ENCODE measurements at regions not wholly inside any gene's neighbourhood (a gene's known extent, or its start where the extent isn't known, plus 50 kb on each side); places are given as distances from the start of the nearest gene placed in this dataset.

- H3K4me3 ChIP-seq (ENCODE audit: low read depth, low read length) = no peak overlapping the region
- DNase-seq (ENCODE audit: low read depth) = no peak
- TF ChIP-seq, protein P1, sequence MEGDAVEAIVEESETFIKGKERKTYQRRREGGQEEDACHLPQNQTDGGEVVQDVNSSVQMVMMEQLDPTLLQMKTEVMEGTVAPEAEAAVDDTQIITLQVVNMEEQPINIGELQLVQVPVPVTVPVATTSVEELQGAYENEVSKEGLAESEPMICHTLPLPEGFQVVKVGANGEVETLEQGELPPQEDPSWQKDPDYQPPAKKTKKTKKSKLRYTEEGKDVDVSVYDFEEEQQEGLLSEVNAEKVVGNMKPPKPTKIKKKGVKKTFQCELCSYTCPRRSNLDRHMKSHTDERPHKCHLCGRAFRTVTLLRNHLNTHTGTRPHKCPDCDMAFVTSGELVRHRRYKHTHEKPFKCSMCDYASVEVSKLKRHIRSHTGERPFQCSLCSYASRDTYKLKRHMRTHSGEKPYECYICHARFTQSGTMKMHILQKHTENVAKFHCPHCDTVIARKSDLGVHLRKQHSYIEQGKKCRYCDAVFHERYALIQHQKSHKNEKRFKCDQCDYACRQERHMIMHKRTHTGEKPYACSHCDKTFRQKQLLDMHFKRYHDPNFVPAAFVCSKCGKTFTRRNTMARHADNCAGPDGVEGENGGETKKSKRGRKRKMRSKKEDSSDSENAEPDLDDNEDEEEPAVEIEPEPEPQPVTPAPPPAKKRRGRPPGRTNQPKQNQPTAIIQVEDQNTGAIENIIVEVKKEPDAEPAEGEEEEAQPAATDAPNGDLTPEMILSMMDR (conservative IDR thresholded peaks at IDR 0.05; ENCODE audit: low read depth, low read length) = no peak
Measured at GRCh38 chr4:130185123-130185522, 1089.2 kb downstream of the C4orf33 start.

DNA sequence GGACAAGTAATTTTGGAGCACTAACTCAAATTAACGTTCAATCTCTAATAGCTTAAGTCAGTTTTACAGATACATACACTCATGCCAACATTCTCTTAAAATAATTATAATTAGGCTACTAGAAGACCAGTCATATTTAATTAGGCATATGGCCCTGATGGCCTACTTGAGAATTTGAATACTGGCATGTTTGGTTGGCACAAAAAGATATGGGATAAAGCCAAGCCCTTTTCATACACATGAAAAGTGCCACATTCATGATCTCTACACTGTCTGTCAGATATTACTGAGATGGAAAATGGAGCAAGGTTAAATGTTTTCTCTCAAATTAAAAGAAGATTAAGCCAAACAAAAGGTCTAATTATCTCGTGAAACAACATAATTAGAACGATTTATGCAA is 1091.0 kb downstream of the C4orf33 start:
- no peak for DNase-seq (ENCODE audit: low read depth)
- TF ChIP-seq, protein P1 (conservative IDR thresholded peaks at IDR 0.05; ENCODE audit: low read depth, low read length) = no peak
- no peak overlapping the region for H3K4me3 ChIP-seq (ENCODE audit: low read depth, low read length)

DNA sequence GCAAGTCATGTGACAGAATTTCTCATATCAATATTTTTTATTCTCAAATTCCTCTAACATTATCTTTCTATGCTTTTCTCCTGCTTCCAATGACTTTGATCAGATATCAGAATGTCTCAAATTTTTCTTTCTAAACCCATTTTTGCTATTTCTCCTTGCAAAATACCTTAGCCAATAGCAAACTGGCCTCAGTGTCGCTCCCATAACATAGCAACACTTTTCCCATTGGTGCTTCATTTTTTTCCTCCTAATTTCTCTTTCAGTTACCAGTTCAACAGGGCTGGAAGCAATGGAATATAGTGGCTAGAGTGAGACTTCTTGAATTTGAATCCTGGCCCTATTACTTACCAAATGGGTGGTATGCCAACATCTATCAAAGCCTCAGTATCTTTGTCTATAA is 1091.6 kb downstream of the C4orf33 start:
- peak; percentile 23 for DNase-seq (ENCODE audit: low read depth)
- no peak overlapping the region for H3K4me3 ChIP-seq (ENCODE audit: low read depth, low read length)
- TF ChIP-seq, protein P1 (conservative IDR thresholded peaks at IDR 0.05; ENCODE audit: low read depth, low read length) = no peak

DNA sequence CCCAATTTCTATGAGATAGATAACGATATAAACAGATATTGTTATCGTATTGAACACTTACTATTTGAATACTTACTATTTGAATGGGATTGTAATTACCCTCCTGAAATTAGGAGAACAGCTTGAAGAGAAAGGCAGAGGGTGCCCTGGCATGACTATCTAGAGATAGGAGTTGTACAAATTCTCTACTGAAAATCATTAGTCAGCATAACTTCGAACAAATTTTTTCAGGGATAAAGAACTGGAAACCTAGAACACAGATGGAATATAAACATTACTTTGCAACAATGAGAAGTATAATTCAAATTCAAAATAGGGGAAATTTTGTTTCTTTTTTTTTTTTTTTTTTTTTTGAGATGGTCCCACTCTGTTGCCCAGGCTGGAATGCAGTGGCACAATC is 1096.8 kb downstream of the C4orf33 start:
- DNase-seq (ENCODE audit: low read depth) = no peak
- no peak overlapping the region for H3K4me3 ChIP-seq (ENCODE audit: low read depth, low read length)
- TF ChIP-seq, protein P1 (conservative IDR thresholded peaks at IDR 0.05; ENCODE audit: low read depth, low read length) = no peak

DNA sequence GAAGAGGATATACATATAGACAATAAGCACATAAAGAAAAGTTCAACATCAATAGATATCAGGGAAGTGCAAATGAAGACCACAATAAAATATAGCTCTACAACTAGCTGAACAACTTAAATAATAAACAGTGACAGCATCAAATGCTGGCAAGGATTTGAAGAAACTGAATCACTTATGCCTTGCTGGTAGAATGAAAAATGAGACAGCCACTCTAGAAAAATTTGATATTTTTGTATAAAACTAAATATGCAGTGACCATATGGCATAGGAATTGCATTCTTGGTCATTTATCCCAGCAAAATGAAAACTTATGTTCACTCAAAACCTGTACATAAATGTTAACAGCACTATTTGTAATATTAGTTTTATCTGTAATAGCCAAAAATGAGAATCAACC is 1102.0 kb downstream of the C4orf33 start:
- TF ChIP-seq, protein P1 (conservative IDR thresholded peaks at IDR 0.05; ENCODE audit: low read depth, low read length) = no peak
- DNase-seq (ENCODE audit: low read depth) = no peak
- no peak overlapping the region for H3K4me3 ChIP-seq (ENCODE audit: low read depth, low read length)

GRCh38 chr4:130203571-130203970 is 1107.6 kb downstream of the C4orf33 start:
- no peak overlapping the region for H3K4me3 ChIP-seq (ENCODE audit: low read depth, low read length)
- DNase-seq (ENCODE audit: low read depth) = no peak
- TF ChIP-seq, protein P1 (conservative IDR thresholded peaks at IDR 0.05; ENCODE audit: low read depth, low read length) = no peak

DNA sequence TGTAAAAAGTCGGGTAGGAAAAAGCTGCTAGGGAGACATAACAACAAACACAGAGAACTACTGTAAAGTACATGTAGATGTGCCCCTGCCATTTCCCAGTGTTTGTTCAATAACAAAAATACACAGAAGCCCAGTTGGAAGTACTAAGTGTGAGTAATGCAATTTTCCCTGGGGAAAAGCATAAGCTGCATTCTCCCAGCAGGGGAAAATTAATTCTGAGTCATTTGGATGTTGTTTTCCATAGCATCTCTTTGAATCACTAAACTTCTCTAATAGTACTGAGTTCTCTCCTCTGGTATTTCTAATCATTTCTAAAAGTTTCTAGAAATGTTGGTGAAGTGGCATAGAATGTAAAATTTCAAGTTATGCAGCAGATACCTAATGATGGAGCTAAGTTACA is 1114.9 kb downstream of the C4orf33 start:
- peak; percentile 65 for DNase-seq (ENCODE audit: low read depth)
- H3K4me3 ChIP-seq (ENCODE audit: low read depth, low read length) = no peak overlapping the region
- TF ChIP-seq, protein P1 (conservative IDR thresholded peaks at IDR 0.05; ENCODE audit: low read depth, low read length) = no peak

All from choroid plexus epithelial cell (primary cell).